Astrocyte of the cerebellum (primary cell): ENCODE measurements at regions not wholly inside any gene's neighbourhood (a gene's known extent, or its start where the extent isn't known, plus 50 kb on each side); places are given as distances from the start of the nearest gene placed in this dataset.

Experiments used
- DNase-seq: peaks from one replicate; pipeline ENCODE4 v3.0.0-alpha.2; 2011; ENCODE audit warnings: low read depth
- H3K4me3 ChIP-seq: 2 replicates; pipeline ENCODE4 v1.5.1; 2011; ENCODE audit warnings: mild to moderate bottlenecking, low read depth, low read length, moderate library complexity
- in situ Hi-C: cut with HindIII; loops from 2 replicates; pipeline ENCODE4 v1.10.0; 2017; ENCODE audit warnings: low sequenced_read_pairs
- TF ChIP-seq, protein P1 (sequence below): IDR thresholded peaks from 2 replicates; pipeline ENCODE4 v1.5.1; 2012; ENCODE audit warnings: low read length, low read depth, moderate library complexity, mild to moderate bottlenecking; ENCODE audit errors: missing control alignments

DNA sequence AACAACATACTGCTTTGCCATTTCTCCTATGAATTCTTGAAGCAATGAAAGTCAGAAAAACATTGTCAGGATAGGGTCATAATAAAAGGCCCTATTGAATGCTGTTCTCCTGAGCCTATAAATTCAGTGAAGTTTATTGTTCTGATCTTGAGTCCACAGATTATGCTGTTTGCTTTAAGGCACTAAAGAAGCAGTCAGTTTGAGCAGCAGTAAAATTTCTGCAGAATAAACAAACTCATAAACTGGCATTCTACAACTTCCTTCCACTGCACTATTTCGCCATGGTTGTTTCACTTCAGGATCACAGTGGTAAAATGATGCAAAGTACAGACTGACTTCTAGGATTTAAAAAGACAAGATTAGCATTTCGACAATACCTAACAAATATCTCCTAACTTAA is 503.2 kb downstream of the SH2D4B start:
- H3K4me3 ChIP-seq, result no peak overlapping the region
- TF ChIP-seq, protein P1, sequence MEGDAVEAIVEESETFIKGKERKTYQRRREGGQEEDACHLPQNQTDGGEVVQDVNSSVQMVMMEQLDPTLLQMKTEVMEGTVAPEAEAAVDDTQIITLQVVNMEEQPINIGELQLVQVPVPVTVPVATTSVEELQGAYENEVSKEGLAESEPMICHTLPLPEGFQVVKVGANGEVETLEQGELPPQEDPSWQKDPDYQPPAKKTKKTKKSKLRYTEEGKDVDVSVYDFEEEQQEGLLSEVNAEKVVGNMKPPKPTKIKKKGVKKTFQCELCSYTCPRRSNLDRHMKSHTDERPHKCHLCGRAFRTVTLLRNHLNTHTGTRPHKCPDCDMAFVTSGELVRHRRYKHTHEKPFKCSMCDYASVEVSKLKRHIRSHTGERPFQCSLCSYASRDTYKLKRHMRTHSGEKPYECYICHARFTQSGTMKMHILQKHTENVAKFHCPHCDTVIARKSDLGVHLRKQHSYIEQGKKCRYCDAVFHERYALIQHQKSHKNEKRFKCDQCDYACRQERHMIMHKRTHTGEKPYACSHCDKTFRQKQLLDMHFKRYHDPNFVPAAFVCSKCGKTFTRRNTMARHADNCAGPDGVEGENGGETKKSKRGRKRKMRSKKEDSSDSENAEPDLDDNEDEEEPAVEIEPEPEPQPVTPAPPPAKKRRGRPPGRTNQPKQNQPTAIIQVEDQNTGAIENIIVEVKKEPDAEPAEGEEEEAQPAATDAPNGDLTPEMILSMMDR, result no peak
- in situ Hi-C loops, result no loop called here
- DNase-seq, result no peak

DNA sequence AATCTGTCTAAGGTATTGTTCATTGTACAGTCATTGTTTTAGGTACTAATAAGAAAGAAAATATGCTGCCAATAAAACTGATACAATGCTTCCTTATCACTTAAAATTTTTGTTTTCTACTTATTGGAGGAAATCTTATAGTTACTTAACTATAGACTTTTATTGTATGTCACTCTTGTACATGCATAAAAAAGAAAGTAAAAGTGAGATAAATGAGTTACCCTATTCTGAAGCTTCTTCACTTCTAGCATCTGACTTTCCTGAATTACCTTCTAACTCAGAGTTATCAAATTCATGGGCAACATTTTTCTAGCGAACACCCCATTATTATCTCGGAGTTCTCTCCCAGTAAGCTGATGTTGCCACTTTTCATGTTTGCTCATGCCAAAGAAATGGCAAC is 504.9 kb downstream of the SH2D4B start:
- in situ Hi-C loops, result no loop called here
- TF ChIP-seq, protein P1, result no peak
- no peak overlapping the region for H3K4me3 ChIP-seq
- DNase-seq, result no peak

DNA sequence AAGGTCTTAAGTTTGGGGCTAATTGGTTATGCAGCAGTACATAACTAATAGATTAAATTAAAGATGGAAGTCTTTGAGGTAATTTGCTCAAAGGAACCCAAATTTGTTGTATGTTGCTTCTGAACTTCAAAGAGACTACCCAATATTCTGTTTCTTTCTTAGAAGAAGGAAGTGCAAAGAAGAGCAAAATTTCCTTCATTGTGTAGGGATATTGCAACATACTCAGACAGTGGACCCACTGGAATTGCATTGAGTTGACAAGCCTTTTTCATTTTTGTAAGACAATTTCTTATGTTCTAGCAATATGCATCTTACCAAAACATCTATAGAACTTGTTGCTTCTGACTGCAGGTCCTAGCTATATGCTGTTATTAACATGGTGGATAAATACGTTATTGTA is 527.8 kb downstream of the SH2D4B start:
- TF ChIP-seq, protein P1, result no peak
- no peak overlapping the region for H3K4me3 ChIP-seq
- no peak for DNase-seq
- in situ Hi-C loops, result no loop called here

DNA sequence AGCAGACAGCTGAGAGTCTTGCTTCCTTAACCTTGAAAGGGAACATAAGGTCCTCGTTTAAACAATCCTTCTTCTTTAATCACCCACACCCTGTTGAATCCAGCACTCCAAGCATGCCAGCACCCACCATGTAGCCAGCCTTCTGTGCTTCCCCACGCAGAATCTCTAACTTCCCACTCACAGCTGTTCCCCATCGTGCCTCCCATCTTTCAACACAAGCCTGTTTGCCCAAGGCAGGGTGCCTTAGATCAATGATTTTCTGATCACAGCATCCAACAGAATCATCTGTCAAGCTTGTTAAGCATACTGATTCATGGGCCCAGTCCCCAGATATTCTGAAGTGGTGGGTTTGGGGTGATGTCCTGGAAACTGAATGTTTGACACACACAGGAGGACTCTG is 530.8 kb downstream of the SH2D4B start:
- in situ Hi-C loops, result no loop called here
- DNase-seq, result no peak
- H3K4me3 ChIP-seq, result no peak overlapping the region
- TF ChIP-seq, protein P1, result no peak

DNA sequence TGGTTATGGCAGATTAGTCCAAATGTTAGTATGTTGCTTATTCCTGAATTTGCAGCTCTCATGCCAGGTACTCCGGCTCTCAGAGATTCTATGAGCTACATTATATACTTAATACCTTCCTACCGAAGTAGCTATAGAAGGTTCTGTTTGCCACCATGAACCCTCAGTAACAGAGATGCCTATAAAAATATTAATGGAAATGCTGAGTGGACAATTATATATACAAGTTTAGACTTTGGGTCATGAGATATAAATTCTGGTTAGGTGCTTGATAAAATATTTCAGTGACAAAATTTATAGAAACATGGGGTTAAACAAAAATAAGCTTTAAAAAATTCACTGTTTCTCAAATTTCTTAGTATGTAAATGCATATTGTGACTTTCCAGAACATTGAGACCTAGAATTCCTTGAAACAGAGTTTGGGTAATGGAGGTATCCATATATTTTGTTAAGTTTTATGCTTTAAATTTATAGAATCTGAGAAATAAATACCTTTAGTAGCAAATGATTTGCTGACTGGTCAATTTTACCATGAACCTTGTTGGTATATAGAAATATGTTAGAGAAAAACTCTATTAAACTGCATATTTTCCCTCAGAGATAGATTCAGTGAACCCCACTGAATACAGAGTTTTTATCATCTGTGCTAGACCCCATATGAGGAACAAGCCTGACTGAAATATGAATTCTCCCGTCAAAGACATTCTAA is 533.5 kb downstream of the SH2D4B start:
- no peak overlapping the region for H3K4me3 ChIP-seq
- TF ChIP-seq, protein P1, result no peak
- in situ Hi-C loops, result no loop called here

DNA sequence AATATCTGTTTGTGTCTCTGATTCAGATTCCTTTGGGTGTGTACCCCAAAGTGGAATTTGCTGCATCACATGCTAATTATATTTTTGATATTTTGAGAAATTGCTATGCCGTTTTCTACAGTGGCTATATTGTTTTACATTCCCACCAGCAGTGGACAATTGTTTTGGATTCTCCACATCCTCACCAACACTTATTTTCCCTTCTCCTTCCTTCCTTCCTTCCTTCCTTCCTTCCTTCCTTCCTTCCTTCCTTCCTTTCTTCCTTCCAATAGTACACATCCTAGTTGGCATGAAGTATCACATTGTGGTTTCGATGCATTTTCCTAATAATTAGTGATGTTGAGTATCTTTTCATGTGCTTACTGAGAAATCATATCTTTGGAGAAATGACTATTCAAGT is 535.5 kb downstream of the SH2D4B start:
- DNase-seq, result no peak
- in situ Hi-C loops, result no loop called here
- TF ChIP-seq, protein P1, result no peak
- no peak overlapping the region for H3K4me3 ChIP-seq

More for the DNA sequence above, 533.5 kb downstream of the SH2D4B start:
- no peak for DNase-seq
